ENCODE measurements at regions not wholly inside any gene's neighbourhood (a gene's known extent, or its start where the extent isn't known, plus 50 kb on each side); places are given as distances from the start of the nearest gene placed in this dataset.
"Not testable (repeated sequence)": the region's sequence is repeated elsewhere in the genome, so short reads cannot be mapped to it uniquely, and the experiment has no call there.

- DNase-seq (ENCODE audit: extremely low read depth, low read depth): no peak
Measured at GRCh38 chr9:135173066-135173465, 85.6 kb downstream of the OLFM1 start.

GRCh38 chr9:135174248-135174647 lies 86.8 kb downstream of the OLFM1 start:
- DNase-seq (ENCODE audit: extremely low read depth, low read depth): no peak

- no peak for DNase-seq (ENCODE audit: extremely low read depth, low read depth)
Measured at GRCh38 chr9:135174981-135175380, 87.5 kb downstream of the OLFM1 start.

GRCh38 chr9:135176284-135176683 lies 88.8 kb downstream of the OLFM1 start:
- DNase-seq (ENCODE audit: extremely low read depth, low read depth): no peak

GRCh38 chr9:135177562-135177961 lies 90.1 kb downstream of the OLFM1 start:
- not testable (repeated sequence) for DNase-seq (ENCODE audit: extremely low read depth, low read depth)

DNA sequence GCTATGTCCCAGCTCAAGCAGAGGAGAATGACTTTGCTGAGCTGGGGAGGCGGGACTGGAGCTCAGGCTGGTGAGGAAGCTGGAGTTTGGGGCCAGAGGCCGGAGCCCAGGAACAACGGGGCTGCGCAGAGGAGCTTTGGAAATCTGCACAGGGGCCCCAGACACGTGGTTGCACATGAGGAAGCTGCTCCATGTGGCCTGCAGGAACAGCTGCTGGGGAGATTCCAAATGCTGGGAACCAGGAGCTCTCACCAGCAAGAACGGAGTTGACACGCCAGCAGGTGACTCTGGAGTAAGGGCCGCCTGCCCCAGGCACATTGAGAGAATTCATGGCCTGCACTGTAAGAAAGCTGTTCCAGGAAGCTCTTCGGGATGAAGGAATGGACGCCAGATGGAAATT lies 91.0 kb downstream of the OLFM1 start:
- no peak for DNase-seq (ENCODE audit: extremely low read depth, low read depth)

- DNase-seq (ENCODE audit: extremely low read depth, low read depth): no peak
Measured at GRCh38 chr9:135179041-135179440, 91.6 kb downstream of the OLFM1 start.

GRCh38 chr9:135179976-135180375 lies 92.5 kb downstream of the OLFM1 start:
- DNase-seq (ENCODE audit: extremely low read depth, low read depth): no peak

GRCh38 chr9:135180586-135180985 lies 93.1 kb downstream of the OLFM1 start:
- no peak for DNase-seq (ENCODE audit: extremely low read depth, low read depth)

DNA sequence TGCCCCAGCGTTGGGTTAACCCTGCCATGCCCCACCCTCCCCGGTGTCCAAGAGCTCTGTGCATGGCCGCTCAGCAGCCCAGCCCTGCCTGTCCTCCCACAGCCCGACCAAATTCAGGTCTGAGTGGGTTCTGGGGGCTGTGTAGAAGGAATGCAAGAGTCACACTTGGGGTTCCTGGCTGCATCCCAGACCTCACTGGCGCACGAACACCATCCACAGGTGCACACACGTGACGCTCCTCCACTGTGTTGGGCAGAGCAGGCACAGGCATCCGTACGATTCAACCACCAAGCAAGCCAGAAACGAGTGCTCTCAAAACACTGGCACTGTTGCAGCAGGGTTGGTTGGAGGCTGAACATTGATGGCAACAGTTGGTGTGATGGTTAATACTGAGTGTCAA lies 93.9 kb downstream of the OLFM1 start:
- no peak for DNase-seq (ENCODE audit: extremely low read depth, low read depth)

DNA sequence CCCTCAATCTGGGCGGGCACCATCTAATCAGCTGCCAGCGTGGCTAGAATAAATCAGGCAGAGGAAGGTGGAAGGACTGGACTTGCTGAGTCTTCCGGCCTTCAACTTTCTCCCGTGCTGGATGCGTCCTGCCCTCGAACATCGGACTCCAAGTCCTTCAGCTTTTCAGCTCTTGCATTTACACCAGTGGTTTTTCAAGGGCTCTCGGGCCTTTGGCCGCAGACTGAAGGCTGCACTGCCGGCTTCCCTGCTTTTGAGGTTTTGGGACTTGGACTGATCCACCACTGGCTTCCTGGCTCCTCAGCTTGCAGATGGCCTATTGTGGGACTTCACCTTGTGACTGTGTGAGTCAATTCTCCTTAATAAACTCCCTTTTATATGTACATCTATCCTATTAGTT lies 94.4 kb downstream of the OLFM1 start:
- DNase-seq (ENCODE audit: extremely low read depth, low read depth): not testable (repeated sequence)

DNA sequence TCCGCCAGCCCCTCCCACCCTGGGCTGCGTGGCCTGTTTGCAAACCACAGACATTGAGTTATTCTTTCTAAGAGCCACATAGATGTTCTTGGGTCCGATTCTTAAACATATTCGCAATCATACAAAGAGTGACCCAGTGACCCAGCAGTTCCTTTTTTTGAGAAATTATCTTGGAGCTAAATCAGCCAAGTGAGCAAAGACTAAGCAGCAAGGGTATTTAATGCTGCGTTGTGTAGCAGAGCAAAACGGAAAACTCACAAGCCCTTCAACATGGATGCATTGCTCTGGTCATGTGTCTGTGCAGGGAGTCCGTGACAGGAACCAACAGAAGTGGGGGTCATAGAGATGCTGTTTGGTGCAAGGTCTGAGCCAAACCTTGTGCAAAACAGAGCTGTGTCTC lies 95.6 kb downstream of the OLFM1 start:
- DNase-seq (ENCODE audit: extremely low read depth, low read depth): no peak

GRCh38 chr9:135183528-135184180 lies 96.2 kb downstream of the OLFM1 start:
- DNase-seq (ENCODE audit: extremely low read depth, low read depth): no peak

DNA sequence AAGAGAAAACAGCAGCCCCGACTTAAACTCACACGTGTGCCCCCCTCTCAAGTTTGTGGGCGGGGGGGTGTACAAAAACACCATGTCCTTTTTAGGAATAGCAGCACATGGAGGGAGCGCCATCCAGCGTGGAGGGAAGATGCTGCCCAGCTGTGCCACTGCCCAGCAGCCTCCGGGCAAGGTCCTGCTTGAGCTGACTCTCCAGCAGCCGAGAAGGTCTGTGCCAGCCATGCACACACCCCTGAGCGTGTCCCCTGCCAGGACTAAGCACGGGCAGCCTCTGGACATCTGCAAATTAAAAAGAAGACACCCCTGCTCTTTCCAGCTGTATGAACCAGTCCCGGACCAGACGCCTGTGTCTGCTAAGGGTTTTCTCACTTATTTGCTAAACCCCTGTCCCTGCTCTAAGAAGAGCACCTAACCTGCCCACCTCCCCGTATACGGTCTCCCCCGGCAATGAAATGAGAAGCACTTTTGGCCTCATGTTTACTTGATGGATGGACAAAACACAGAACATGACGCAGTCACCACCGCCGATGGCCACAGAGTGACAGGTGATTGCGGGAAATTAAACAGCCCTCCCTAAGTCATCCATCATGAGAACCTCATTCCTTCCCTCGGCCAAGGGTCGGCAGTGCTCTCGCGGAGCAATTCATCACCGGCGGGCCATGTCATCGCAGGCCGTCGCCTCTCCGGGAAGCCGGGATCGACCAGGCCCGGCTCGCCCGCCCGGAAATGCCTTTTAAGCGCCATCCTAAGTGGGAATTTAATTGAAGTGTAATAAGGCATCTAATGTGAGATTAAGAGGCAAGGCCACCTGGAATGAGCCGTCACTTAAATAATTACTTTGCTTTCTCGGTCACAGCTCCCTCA lies 96.9 kb downstream of the OLFM1 start:
- no peak for DNase-seq (ENCODE audit: extremely low read depth, low read depth)

GRCh38 chr9:135185060-135185459 lies 97.6 kb downstream of the OLFM1 start:
- DNase-seq (ENCODE audit: extremely low read depth, low read depth): no peak

DNA sequence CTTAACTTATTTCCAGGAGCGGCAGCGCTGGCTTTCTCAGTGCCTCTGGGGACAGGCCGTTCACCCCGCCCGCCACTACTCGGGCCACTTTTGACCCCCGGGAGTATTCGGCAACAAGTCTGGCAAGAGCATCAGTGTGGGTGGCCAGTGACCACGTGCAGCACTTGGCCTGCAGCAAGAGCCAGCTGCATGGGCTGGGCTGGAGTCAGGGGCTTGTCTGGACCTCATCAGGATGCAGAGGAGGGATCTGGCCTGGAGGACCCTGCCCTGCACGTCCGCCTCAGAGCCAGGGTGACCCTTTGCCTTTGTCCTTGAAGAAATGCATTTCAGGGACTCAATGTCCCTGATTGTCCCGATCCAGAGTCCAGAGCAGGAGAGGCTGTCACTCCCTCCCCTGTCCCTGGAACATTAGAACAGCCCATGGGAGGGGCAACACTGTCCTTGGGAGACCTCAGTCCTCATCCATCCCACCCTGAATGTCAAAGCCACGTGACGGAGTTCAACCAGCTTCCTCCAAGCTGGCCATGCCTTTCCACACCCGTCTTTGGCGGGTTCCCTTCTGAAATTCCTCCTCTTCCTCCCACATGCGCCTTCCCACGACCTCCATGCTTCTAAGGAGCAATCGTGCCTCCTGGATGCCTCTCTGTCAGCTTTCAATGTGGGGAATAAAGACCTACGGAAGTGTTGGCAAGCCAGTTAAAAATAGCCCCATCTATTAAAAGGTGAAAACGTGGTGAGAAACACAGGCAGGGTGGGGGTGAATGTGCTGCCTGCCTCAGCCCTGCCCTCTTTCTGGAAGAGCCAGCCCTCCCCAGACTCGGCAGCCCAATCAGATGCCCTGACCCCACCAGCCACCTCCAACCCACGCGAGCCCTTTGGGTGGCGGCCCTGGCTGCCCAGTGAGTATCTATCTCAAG lies 99.0 kb downstream of the OLFM1 start:
- no peak for DNase-seq (ENCODE audit: extremely low read depth, low read depth)

GRCh38 chr9:135187365-135187764 lies 99.9 kb downstream of the OLFM1 start:
- no peak for DNase-seq (ENCODE audit: extremely low read depth, low read depth)

DNA sequence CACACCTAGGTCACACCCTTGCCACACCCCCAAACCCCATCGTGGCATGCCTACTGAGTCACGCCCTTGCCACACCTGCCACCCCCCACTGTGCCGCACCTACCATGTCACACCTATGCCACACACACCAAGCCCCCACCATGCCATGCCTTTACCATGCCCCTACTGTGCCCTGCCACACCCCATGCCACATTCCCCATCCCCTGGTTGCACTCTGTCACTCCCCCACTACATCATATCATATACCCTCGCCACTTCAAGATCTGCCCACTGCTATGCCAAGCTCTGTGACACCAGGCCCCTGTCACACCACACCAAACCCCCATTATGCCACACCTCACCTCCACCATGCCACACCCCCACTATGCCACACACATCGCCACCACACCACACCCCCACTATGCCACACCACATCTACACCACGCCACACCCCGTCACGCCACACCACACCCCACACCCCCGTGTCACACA lies 101.2 kb downstream of the OLFM1 start:
- DNase-seq (ENCODE audit: extremely low read depth, low read depth): no peak

DNA sequence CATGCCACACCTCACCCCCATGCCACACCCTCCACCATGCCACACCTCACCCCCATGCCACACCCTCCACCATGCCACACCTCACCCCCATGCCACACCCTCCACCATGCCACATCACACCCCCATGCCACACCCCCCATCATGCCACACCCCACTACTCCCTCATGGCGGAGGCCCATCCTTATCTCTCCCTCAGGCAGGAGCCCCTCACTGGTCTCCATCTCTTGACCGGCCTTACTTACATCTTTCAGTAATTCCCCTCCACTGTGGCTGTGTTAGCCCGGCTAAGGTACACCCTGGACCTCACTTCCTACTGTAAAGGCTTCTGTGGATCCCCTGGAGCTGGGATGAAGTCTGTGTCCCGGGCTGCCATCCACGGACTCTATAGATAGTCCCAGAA lies 102.0 kb downstream of the OLFM1 start:
- DNase-seq (ENCODE audit: extremely low read depth, low read depth): no peak

DNA sequence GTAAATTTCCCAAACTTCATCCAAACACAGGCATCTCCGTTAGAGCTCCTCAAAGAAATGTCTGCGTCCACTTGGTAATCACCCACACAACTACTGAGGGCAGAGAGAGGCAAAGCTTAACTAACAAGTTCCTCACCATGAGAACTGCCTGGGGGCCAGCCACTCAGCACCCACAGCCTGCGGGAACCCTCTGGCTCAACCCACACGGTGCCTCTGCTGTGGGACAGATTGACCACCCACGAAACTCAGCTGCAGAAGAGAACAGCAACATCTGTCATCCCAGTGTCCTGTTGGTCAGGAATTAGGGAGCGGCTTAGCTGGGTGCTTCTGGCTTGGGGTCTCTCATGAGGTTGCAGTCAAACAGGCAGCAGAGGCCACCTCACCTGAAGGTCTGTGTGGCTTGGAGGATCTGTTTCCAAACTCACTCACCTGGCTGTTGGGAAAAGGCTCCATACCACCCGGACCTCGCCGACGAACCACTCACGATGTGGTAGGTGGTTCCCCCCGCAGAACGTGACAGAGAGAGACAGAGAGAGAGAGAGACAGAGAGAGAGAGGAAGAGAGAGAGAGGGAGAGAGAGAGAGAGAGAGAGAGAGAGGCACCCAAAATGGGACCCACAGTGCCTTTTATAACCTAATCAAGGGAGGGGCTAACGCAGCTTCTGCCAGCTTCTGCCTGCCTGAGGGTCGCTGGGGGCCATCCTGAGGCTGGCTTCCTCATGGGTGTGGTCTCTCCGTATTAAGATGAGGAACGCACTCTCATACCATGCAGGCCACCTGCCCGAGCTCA lies 103.5 kb downstream of the OLFM1 start:
- DNase-seq (ENCODE audit: extremely low read depth, low read depth): no peak
